ENCODE measurements at regions not wholly inside any gene's neighbourhood (a gene's known extent, or its start where the extent isn't known, plus 50 kb on each side); places are given as distances from the start of the nearest gene placed in this dataset.

GRCh38 chr15:38894243-38894948 lies 329.8 kb upstream of the RASGRP1 start:
- no peak for DNase-seq

- DNase-seq, result no peak
Measured at GRCh38 chr15:38895326-38896255, 331.0 kb upstream of the RASGRP1 start.

- no peak for DNase-seq
Measured at GRCh38 chr15:38896647-38897046, 332.0 kb upstream of the RASGRP1 start.

GRCh38 chr15:38897551-38897950 lies 332.9 kb upstream of the RASGRP1 start:
- DNase-seq, result no peak

GRCh38 chr15:38898236-38898635 lies 333.6 kb upstream of the RASGRP1 start:
- no peak for DNase-seq

- no peak for DNase-seq
Measured at GRCh38 chr15:38899300-38899699, 334.7 kb upstream of the RASGRP1 start.

- DNase-seq, result no peak
Measured at GRCh38 chr15:38904298-38904697, 339.7 kb upstream of the RASGRP1 start.

GRCh38 chr15:38905632-38906031 lies 341.0 kb upstream of the RASGRP1 start:
- DNase-seq, result no peak

- DNase-seq, result no peak
Measured at GRCh38 chr15:38920966-38921365, 356.4 kb upstream of the RASGRP1 start.

- DNase-seq, result no peak
Measured at GRCh38 chr15:38921471-38921870, 356.9 kb upstream of the RASGRP1 start.

GRCh38 chr15:38928431-38928830 lies 363.8 kb upstream of the RASGRP1 start:
- no peak for DNase-seq

- DNase-seq, result no peak
Measured at GRCh38 chr15:38930851-38931572, 366.4 kb upstream of the RASGRP1 start.

GRCh38 chr15:38941399-38941953 lies 376.9 kb upstream of the RASGRP1 start:
- DNase-seq, result no peak

- DNase-seq, result no peak
Measured at GRCh38 chr15:38944536-38944935, 379.9 kb upstream of the RASGRP1 start.

GRCh38 chr15:38945551-38946298 lies 381.1 kb upstream of the RASGRP1 start:
- no peak for DNase-seq

- no peak for DNase-seq
Measured at GRCh38 chr15:38954090-38954489, 389.5 kb upstream of the RASGRP1 start.

GRCh38 chr15:38961456-38961855 lies 396.8 kb upstream of the RASGRP1 start:
- no peak for DNase-seq

GRCh38 chr15:38961931-38962330 lies 397.3 kb upstream of the RASGRP1 start:
- DNase-seq, result no peak

- no peak for DNase-seq
Measured at GRCh38 chr15:38972831-38973230, 408.2 kb upstream of the RASGRP1 start.

- DNase-seq, result no peak
Measured at GRCh38 chr15:38975282-38975990, 410.8 kb upstream of the RASGRP1 start.

GRCh38 chr15:38991126-38991525 lies 426.5 kb upstream of the RASGRP1 start:
- no peak for DNase-seq

- DNase-seq, result no peak
Measured at GRCh38 chr15:38991701-38992100, 427.1 kb upstream of the RASGRP1 start.
